H9 (cell line): ENCODE measurements at regions not wholly inside any gene's neighbourhood (a gene's known extent, or its start where the extent isn't known, plus 50 kb on each side); places are given as distances from the start of the nearest gene placed in this dataset.

Experiments
- DNase-seq: peaks from one replicate; pipeline ENCODE4 v3.0.0-alpha.2; 2017
- H2AFZ ChIP-seq: one replicate; pipeline ENCODE4 v1.6.1; 2013; ENCODE audit warnings: mild to moderate bottlenecking, low read length, control low read depth, moderate library complexity
- H2AK5ac ChIP-seq: 2 replicates; pipeline ENCODE4 v1.6.1; 2013; ENCODE audit warnings: low read length, control low read depth, mixed read lengths; ENCODE audit not compliant: insufficient read length
- H2BK120ac ChIP-seq: one replicate; pipeline ENCODE4 v1.6.1; 2013; ENCODE audit warnings: low read depth, mild to moderate bottlenecking, low read length, control low read depth, inconsistent platforms; ENCODE audit not compliant: poor library complexity, severe bottlenecking
- H2BK12ac ChIP-seq: 2 replicates; pipeline ENCODE4 v1.6.1; 2013; ENCODE audit warnings: low read length, control low read depth, mixed read lengths, low read depth; ENCODE audit not compliant: insufficient read length
- H2BK15ac ChIP-seq: 2 replicates; pipeline ENCODE4 v1.6.1; 2013; ENCODE audit warnings: low read depth, low read length, control low read depth
- H2BK20ac ChIP-seq: one replicate; pipeline ENCODE4 v1.6.1; 2013; ENCODE audit warnings: low read depth, mild to moderate bottlenecking, low read length, control low read depth, inconsistent platforms; ENCODE audit not compliant: poor library complexity, severe bottlenecking
- H2BK5ac ChIP-seq: 2 replicates; pipeline ENCODE4 v1.6.1; 2013; ENCODE audit warnings: low read length, control low read depth, mixed read lengths; ENCODE audit not compliant: insufficient read length
- H3K14ac ChIP-seq: 2 replicates; pipeline ENCODE4 v1.6.1; 2013; ENCODE audit warnings: low read length, control low read depth; ENCODE audit not compliant: insufficient read depth
- H3K18ac ChIP-seq: 2 replicates; pipeline ENCODE4 v1.6.1; 2013; ENCODE audit warnings: low read depth, mild to moderate bottlenecking, mixed read lengths, low read length, control low read depth; ENCODE audit not compliant: insufficient read length
- H3K23ac ChIP-seq: 2 replicates; pipeline ENCODE4 v1.6.1; 2013; ENCODE audit warnings: low read length, control low read depth, mixed read lengths, low read depth; ENCODE audit not compliant: insufficient read length
- H3K23me2 ChIP-seq: 2 replicates; pipeline ENCODE4 v1.6.1; 2013; ENCODE audit warnings: low read depth, mild to moderate bottlenecking, mixed read lengths, low read length, control low read depth; ENCODE audit not compliant: insufficient read length, poor library complexity, severe bottlenecking
- H3K27ac ChIP-seq: 2 replicates; pipeline ENCODE4 v1.5.1; 2013; ENCODE audit warnings: low read length, control low read depth, mixed read lengths, low read depth; ENCODE audit not compliant: insufficient read length
- H3K27me3 ChIP-seq: 2 replicates; pipeline ENCODE4 v1.6.1; 2013; ENCODE audit warnings: low read length, control low read depth, inconsistent platforms; ENCODE audit not compliant: insufficient read depth
- H3K4ac ChIP-seq: 2 replicates; pipeline ENCODE4 v1.6.1; 2013; ENCODE audit warnings: low read depth, mild to moderate bottlenecking, control low read depth, inconsistent platforms, low read length, moderate library complexity
- H3K4me1 ChIP-seq: 2 replicates; pipeline ENCODE4 v1.6.1; 2013; ENCODE audit warnings: low read length, control low read depth, inconsistent platforms; ENCODE audit not compliant: insufficient read depth
- H3K4me2 ChIP-seq: 2 replicates; pipeline ENCODE4 v1.6.1; 2013; ENCODE audit warnings: low read length, control low read depth, mixed read lengths; ENCODE audit not compliant: insufficient read length, insufficient read depth
- H3K56ac ChIP-seq: 2 replicates; pipeline ENCODE4 v1.6.1; 2013; ENCODE audit warnings: low read depth, mild to moderate bottlenecking, mixed read lengths, low read length, control low read depth; ENCODE audit not compliant: insufficient read length
- H3K79me1 ChIP-seq: 2 replicates; pipeline ENCODE4 v1.6.1; 2013; ENCODE audit warnings: low read depth, mild to moderate bottlenecking, moderate library complexity, low read length, control low read depth, inconsistent platforms; ENCODE audit not compliant: insufficient read depth, poor library complexity, severe bottlenecking
- H3K79me2 ChIP-seq: 2 replicates; pipeline ENCODE4 v1.6.1; 2013; ENCODE audit warnings: low read length, control low read depth, inconsistent platforms; ENCODE audit not compliant: insufficient read depth
- H3K9ac ChIP-seq: 2 replicates; pipeline ENCODE4 v1.6.1; 2013; ENCODE audit warnings: low read length, control low read depth, mixed read lengths; ENCODE audit not compliant: insufficient read length; ENCODE audit errors: extremely low read depth
- H3K9me3 ChIP-seq: one replicate; pipeline ENCODE4 v1.6.1; 2013; ENCODE audit warnings: low read depth, low read length, inconsistent platforms; ENCODE audit not compliant: control insufficient read depth
- H3T11ph ChIP-seq: one replicate; pipeline ENCODE4 v1.6.1; 2013; ENCODE audit warnings: mild to moderate bottlenecking, low read length, control low read depth, inconsistent platforms
- H4K20me1 ChIP-seq: one replicate; pipeline ENCODE4 v1.6.1; 2013; ENCODE audit not compliant: control insufficient read depth, insufficient read length, insufficient read depth
- H4K5ac ChIP-seq: 2 replicates; pipeline ENCODE4 v1.6.1; 2013; ENCODE audit warnings: low read depth, mild to moderate bottlenecking, mixed read lengths, low read length, control low read depth; ENCODE audit not compliant: insufficient read length
- H4K8ac ChIP-seq: replicated peaks from 2 replicates; pipeline ENCODE4 v1.6.1; 2013; ENCODE audit warnings: low read length, control low read depth, mixed read lengths, low read depth; ENCODE audit not compliant: insufficient read length
- H4K91ac ChIP-seq: 2 replicates; pipeline ENCODE4 v1.6.1; 2013; ENCODE audit warnings: low read depth, mild to moderate bottlenecking, moderate library complexity, mixed read lengths, low read length, control low read depth; ENCODE audit not compliant: insufficient read length
- H3K27ac Mint-ChIP-seq, 3 experiments: 2 replicates in 2 of 3; 3 replicates in 1 of 3; pipeline ENCODE4 v1.8.0; 2020 to 2021; ENCODE audit warnings: mixed read lengths in 3 of 3, mild to moderate bottlenecking in 1 of 3, moderate library complexity in 1 of 3
- H3K27me3 Mint-ChIP-seq: 2 replicates; pipeline ENCODE4 v1.8.0; 2021; ENCODE audit warnings: low read depth, mild to moderate bottlenecking, moderate library complexity, mixed read lengths
- H3K36me3 Mint-ChIP-seq, 3 experiments: 2 replicates in 2 of 3; 3 replicates in 1 of 3; pipeline ENCODE4 v1.8.0; 2020 to 2021; ENCODE audit warnings: low read depth in 3 of 3, mixed read lengths in 3 of 3; ENCODE audit not compliant: insufficient read depth in 1 of 3
- H3K4me1 Mint-ChIP-seq, 2 experiments: 2 replicates each; pipeline ENCODE4 v1.8.0; 2020; ENCODE audit warnings: mixed read lengths in 2 of 2
- H3K4me3 Mint-ChIP-seq, 2 experiments: 2 replicates in 1 of 2; 3 replicates in 1 of 2; pipeline ENCODE4 v1.8.0; 2020 to 2021; ENCODE audit warnings: mild to moderate bottlenecking in 2 of 2, mixed read lengths in 2 of 2, moderate library complexity in 1 of 2
- H3K9me3 Mint-ChIP-seq, 2 experiments: 2 replicates in 1 of 2; 3 replicates in 1 of 2; pipeline ENCODE4 v1.8.0; 2020; ENCODE audit warnings: mild to moderate bottlenecking in 2 of 2, mixed read lengths in 2 of 2, moderate library complexity in 1 of 2
- WGBS: extraction: QIAGEN DNeasy Blood & Tissue Kit; methylation state at CpG from one replicate; pipeline ENCODE4 v1.1.7; 2013; ENCODE audit warnings: missing lambda C conversion rate, low lambda C conversion rate, mixed read lengths; ENCODE audit not compliant: insufficient read length; ENCODE audit errors: extremely low coverage; 5-methylcytosine and 5-hydroxymethylcytosine counted together
- TF ChIP-seq, protein P1 (sequence below): fragments of 200-600 bp; sonication (generic); conservative IDR thresholded peaks from 3 replicates; pipeline ENCODE4 v1.8.0; 2021; ENCODE audit warnings: antibody characterized with exemption, mild to moderate bottlenecking

DNA sequence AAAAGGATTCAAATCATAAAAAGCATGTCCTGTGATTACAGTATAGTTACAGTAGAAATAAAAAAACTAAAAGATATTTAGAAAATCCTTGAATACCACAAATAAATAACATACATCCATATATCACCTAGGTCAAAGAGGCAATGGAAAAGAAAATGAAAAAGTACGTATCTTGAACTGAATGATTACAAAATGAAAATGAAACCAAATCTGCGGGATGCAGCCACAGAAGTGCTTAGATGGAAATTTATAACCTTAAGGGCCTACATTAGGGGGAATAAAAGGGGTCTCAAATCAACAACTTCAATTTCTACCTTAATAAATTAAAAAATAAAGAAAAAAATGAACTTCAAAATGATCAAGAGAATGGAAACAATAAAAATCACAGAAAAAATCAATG lies 879.0 kb upstream of the CELF2 start:
- H3K27me3 Mint-ChIP-seq: no peaks in the 10 kb centered on the region
- Histone ChIP-seq H3K27ac (no peak overlapping the region), H2BK20ac (no peak overlapping the region), H2BK120ac (no peak overlapping the region), H3K27me3 (no peaks in the 10 kb centered on the region), H3T11ph (no peak overlapping the region), H3K56ac (no peak overlapping the region), H4K91ac (no peak overlapping the region), H3K4ac (no peak overlapping the region), H4K5ac (no peak overlapping the region), H3K4me2 (no peak overlapping the region), H3K14ac (no peak overlapping the region), H2BK5ac (no peak overlapping the region), H4K20me1 (no peaks in the 10 kb centered on the region), H2AK5ac (no peak overlapping the region), H2BK15ac (no peak overlapping the region), H2AFZ (no peak overlapping the region), H3K23me2 (no peaks in the 10 kb centered on the region), H3K79me1 (no peaks in the 10 kb centered on the region), H3K9me3 (no peaks in the 10 kb centered on the region), H3K23ac (no peak overlapping the region), H4K8ac (no peak overlapping the region), H3K4me1 (no peaks in the 10 kb centered on the region; the same call in 1 of the 2 replicates), H3K79me2 (no peaks in the 10 kb centered on the region), H3K9ac (no peak overlapping the region), H3K18ac (no peak overlapping the region), H2BK12ac (no peak overlapping the region)
- no peaks in the 10 kb centered on the region for H3K9me3 Mint-ChIP-seq
- DNase-seq: no peak
- no CpG with 5 or more reads among the region's 2 CpGs for WGBS
- peaks cover 8 to 10% of the 10 kb centered on the region in 2 experiments for H3K4me1 Mint-ChIP-seq
- H3K27ac Mint-ChIP-seq: no peak overlapping the region
- H3K4me3 Mint-ChIP-seq: no peak overlapping the region
- TF ChIP-seq, protein P1, sequence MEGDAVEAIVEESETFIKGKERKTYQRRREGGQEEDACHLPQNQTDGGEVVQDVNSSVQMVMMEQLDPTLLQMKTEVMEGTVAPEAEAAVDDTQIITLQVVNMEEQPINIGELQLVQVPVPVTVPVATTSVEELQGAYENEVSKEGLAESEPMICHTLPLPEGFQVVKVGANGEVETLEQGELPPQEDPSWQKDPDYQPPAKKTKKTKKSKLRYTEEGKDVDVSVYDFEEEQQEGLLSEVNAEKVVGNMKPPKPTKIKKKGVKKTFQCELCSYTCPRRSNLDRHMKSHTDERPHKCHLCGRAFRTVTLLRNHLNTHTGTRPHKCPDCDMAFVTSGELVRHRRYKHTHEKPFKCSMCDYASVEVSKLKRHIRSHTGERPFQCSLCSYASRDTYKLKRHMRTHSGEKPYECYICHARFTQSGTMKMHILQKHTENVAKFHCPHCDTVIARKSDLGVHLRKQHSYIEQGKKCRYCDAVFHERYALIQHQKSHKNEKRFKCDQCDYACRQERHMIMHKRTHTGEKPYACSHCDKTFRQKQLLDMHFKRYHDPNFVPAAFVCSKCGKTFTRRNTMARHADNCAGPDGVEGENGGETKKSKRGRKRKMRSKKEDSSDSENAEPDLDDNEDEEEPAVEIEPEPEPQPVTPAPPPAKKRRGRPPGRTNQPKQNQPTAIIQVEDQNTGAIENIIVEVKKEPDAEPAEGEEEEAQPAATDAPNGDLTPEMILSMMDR: no peak
- no peaks in the 10 kb centered on the region for H3K36me3 Mint-ChIP-seq
